Embryonic facial prominence (tissue), 1 donor: ENCODE measurements at regions not wholly inside any gene's neighbourhood (a gene's known extent, or its start where the extent isn't known, plus 50 kb on each side); places are given as distances from the start of the nearest gene placed in this dataset.
"Not testable (repeated sequence)": the region's sequence is repeated elsewhere in the genome, so short reads cannot be mapped to it uniquely, and the experiment has no call there.

Source experiments
- DNase-seq: peaks from one replicate; pipeline ENCODE4 v3.0.0-alpha.2; 2016; ENCODE audit errors: extremely low spot score

DNA sequence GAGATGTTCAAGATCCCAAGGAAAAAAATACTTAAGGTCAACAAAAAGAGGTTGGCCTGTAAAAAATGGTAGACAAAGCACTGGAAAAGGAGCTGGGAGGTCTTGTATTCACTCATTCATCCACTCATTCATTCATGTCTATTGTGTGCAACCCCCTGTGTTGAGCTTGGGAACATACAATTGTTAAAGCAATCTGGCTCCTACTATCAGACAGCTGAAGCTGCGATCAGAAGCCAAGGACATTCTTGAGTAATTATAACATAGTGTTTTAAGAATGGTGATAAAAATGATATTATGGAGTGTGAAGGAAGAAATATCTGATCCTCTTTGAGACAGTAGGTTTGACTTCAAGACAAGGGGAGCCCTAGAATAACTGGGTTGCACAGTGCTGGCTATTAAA, 693.4 kb downstream of the TOX3 start:
- DNase-seq, result no peak

DNA sequence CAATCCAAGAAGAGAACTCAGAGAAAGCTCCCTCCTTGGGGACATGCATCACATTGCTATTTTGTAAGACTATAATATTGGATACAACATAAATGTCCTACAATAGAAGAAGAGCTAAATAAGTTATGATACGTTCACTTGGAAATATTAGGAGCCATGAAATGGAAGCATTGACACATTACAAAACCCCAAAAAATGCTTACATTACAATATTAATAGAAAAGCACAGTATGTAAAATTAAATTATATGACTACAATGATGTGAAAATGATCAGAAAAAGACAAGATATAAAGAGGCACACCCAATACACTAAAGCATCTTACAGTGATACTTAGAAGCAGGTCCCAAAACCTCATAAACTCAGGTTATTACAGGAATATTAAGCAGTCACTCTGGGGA, 694.1 kb downstream of the TOX3 start:
- DNase-seq, result no peak

DNA sequence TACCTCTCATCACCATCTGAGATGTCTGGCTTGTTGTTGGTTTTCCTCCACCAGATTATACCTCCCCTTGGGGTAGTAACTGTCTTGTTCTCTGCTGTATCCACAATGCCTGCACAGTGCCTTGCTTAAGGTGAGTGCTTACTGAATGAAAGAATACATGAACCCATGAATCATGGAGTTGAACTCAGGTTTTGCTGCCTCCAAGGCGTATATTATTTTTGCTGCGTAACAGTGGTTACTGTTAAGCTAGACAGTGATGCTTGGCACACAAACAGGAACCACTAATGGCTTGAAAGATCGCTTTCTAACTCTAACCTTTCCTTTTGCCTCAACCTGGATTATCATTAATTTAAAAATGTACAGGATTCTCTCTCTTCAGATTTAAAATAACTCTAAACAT, 695.8 kb downstream of the TOX3 start:
- DNase-seq, result no peak

DNA sequence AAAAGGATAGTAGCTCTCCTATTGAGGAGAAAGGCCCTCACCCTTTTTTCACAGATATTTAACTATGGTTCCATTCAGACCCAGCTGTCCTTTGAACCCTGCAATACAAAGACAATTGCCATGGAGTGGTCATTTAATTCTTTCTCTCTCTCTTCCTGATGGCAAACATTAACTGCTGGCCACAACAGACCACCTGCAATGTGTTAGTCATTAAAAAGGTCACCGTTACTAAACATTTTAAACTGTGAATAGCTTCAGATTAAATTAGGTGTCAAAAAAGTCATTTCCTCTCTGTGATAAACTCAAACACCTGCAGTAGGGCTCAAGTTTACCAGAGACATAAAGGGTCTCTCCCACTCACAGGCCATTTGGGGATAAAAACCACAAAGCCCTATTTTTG, 697.2 kb downstream of the TOX3 start:
- DNase-seq, result no peak

DNA sequence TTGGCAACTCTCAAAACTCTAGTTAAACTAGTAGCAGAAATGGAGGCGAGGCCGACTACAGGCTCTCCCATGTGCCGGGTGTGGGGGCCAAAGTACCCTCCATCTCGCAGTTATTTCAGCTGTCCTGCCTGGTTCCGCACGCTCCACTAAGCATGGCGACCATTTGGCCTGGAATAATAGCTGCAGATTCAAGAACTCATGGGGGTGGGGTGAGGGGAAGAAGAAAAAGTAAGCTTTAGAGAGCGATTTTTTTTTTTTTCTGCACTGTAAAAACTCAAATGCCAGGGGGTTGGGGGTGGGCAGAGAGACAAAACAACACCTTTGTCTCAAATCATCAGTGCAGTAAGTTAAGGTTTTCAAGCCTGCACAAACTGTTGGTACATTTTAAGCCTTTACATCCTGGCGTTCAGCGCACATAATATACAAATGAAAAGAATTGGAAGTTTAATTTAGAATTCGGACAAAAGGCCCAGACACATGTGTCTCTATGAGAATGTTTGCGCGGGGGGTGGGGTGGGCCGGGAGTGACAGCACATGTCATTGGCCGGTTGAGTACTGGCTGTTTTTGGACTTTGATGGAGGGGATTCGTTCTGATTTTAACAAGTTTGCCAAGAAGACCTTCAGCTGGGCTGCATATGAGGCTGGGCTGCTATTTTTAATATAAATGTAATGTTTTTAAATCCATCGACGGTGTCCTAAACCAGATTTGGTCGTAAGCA, 694.7 kb upstream of the SALL1 start:
- DNase-seq, result no peak

DNA sequence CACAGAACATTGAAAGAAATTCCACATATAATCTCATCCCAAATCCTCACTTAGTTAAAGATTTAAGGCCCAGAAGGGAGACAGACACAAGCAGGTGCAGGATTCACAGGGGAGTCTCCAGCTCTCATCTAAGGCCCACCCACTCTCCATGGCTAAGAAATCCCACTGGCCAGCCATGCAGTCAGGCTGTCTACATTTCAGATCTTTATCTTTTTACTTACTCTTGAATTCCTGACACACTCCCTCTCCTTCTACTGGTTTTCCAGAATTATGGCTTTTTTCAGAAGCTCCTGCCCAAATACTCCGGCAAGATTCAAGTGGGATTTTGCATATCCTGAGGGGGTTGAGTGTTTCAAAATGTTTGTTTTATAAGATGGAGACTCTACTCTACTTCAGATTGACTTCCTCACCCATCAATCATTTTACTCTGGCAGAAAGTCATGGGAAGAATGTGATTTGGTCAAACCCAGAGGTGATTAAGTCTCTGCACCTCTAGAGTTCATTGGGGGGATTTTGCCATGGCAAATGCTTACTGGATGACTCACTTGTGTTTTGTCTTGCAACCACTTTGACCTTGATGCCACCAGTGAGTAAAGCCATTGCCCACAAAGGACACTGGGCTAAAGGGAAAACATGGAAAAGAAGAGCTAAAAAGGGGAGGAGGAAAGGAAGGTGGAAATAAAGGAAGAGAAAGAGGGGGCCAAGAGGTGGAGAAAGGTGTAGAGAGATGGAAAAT, 688.8 kb upstream of the SALL1 start:
- DNase-seq, result no peak

DNA sequence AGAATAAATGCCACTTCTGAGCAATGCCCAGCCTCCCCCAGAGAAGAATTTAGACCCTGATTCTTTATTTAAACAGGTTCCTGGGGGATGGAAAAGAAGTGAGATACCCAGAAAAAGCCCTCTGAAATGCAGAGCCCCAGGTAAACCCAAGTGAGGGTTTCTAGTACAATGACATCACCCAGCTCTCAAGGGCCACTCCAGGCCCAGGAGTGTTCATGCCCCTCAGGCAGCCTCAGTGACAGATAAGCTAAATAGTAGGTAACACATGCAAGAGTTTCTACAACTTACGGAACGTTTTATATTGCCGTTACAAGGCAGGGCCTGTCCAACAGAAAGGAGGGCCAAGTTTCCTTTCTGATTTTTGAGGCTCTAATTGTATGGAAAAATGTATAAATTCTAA, 683.7 kb upstream of the SALL1 start:
- DNase-seq, result no peak

DNA sequence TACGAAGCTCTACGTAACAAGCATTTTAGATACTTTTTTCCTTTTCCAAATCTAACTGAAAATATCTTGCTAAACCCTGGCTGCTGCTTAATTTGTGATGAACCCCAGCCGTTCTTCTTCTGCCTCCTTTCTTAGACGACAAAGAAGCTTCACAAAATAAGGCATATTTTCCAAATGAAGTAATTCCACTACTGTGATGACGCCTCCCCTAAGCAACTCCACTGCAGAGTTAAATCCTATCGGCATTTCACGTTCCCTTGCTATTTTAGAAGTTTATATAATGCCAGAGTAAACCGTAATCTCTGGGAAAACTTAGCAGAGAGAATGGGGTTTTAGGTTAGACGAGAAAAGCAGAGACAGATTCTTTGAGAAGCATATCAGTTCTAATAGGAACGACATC, 683.1 kb upstream of the SALL1 start:
- DNase-seq, result no peak

DNA sequence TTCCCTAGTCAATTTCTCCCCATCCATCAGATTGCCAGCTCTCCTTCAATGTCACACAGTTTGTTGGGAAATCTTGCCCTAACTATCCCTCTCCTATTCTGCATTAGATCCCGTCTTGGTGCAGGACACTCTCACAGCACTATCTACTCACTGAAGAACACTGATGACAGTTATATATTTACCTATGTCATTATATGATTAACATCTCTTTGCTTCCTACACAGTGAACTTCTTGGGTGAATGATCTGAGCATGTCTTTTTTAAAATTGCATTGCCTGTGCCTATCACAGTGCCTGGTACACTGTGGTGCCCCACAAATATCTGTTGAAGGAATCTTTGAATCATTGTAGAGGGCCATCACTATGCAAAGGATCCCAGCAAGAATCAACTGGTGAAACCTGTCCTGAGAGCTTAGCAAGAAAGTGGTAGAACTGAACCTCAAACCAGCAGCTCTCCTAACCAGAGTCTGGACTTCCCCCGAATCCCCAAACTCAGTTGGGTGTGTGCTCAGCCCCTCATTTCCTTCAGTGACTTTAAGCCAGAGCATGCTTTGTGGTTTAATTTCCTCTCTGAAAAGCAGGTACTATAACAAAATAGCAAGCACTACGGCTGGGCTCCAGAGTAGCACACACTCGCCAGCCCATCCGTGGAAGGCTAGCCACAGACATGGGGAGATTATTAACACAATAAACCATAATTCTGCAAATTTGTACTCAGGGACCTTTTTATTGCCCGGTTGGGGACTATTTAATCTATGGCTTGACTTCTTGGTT, 680.7 kb upstream of the SALL1 start:
- DNase-seq, result no peak

DNA sequence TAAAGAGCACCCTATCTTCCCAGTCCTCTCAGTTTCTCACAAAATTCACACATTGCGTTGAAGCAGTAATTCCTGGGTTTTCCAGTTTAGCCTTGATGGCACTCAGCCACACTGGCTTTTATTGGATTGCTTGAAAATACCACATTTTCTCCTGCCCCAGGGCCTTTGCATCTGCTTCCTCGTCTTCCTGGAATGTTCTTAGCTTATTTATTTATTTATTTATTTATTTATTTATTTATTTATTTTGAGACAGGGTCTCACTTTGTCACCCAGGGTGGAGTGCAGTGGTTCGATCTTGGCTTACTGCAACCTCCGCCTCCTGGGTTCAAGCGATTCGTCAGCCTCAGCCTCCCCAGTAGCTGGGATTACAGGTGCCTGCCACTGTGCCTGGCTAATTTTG, 680.0 kb upstream of the SALL1 start:
- not testable (repeated sequence) for DNase-seq

DNA sequence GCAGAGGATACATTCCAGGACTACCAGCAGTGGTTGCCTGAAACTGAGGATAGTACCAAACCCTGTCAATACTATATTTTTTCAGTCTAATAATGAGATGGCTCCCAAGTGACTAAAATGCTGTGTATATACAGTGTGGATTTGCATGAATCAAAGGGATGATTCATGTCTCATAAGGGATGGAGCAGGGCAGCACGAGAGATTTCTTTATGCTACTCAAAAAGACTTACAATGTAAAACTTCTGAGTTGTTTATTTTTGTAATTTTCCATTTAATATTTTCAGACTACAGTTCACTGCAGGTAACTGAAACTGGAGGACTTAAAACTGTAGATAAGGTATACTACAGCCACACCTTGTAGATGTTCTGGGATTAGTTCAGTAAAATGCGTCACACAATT, 674.7 kb upstream of the SALL1 start:
- no peak for DNase-seq

DNA sequence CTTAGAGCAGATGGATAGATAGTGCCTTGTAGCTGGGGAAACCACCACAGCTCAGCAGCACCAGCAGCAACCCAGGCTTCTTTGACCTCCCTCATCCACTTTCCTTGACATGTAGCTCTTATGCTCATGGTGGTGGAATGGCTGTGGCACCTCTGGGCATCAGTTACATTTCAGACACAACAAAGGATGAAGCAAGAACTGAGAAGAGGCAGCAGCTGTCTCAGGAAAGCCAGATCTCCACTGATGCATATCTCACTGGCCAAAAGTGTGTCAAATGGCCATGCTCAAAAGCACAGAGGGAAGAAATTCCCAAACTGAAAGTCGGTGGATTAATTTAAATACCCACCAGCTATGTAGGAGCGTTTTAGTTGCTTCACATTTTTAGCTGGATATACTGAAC, 671.4 kb upstream of the SALL1 start:
- DNase-seq, result no peak

DNA sequence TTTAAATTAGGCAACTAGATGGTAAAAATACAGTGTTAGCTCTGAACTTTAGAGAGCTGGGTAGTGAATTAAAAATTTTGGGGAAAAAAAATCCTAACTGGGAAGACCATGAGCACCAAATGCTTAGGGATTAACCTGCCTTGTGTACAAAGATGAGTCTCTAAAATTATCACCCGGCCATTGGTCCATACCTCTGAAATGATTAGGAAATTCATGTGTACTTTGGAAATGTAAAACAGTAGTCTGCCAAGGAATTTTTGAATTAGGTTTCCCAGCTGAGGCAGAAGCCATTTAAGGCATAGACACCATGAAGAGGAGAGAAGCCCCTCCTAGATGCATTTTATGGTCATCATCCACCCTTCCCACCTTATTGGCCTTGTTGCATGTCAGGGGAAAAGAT, 670.5 kb upstream of the SALL1 start:
- DNase-seq, result no peak

DNA sequence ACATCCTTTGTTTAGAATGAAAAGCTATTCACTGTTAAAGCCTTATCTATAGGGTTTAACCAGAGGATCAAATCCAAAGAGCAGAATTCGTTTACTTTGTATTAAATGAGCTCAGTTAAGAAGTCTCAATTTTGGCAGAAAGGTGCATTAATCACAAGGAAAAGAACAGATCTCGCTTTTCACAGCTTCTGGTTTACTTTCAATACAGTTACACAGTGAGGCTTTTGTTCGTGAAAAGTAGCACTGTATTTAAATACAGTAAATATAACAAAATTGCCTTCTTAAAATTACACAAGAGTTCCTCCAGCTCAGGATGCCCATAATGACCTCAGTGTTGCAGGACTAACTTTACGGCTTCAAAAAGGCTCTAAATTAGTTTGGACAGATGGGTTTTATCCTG, 669.1 kb upstream of the SALL1 start:
- no peak for DNase-seq

DNA sequence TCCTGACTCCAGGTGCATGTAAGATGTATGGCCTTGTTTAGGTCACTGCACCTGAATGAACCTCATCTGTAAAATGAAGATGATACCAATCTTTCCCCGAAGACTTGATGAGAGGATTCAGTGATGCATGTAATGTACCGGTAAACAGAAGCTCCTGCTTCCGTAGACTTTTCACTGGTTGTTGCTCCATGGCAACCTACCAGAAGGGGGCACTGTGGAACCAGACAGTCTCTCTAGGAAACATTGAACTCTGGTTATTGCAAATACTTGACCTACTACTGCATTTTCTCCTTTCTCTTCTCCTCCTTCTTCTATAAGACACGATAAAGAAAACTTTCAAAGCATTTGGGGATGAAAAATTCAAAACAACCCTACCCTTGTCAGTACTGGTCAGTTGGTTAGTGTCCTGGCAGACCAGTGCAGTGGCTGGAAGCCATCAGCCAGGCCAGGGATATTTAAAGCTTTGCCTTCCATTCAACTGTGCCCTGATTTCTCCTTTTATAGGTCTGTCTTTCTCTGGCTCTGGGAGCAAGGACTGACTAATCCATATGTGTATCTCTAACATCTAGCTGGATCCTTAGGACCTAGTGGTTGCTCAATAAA, 667.4 kb upstream of the SALL1 start:
- no peak for DNase-seq

DNA sequence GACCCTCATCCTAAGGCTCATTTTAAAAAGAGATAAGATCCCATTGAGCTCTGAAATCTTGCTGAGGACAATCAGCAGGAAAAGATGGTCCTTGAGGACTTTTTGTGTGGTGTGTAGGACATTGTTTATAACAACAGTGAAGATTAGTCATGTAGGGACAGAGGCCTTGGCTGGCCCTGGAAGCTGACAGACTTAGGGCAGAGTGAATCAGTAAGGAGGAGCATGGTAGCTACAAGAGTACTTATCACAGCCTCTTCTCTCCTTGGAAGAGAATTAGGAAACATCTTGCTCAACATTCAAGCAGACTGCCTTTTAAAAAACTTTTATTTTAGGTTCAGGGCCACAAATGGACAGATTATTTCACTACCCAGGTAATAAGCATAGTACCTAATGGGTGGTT, 665.9 kb upstream of the SALL1 start:
- no peak for DNase-seq

DNA sequence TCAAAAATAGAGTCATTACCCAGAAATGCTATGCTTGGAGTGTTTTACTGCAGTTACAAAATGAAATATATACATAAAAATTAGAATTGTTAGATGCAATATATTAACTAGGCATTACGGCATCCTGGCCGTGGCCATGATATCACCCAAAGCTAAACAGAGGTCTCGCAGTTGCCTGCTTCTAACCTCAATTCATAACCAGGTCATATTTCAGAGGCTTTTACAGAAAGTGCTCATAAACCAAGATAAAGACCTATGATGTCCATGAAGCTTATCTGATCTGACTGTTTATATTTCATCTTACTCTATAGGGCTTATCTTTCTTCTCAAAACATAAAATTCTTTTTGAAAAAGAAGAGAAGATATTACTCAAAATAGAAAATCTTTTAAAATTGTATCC, 664.5 kb upstream of the SALL1 start:
- no peak for DNase-seq

DNA sequence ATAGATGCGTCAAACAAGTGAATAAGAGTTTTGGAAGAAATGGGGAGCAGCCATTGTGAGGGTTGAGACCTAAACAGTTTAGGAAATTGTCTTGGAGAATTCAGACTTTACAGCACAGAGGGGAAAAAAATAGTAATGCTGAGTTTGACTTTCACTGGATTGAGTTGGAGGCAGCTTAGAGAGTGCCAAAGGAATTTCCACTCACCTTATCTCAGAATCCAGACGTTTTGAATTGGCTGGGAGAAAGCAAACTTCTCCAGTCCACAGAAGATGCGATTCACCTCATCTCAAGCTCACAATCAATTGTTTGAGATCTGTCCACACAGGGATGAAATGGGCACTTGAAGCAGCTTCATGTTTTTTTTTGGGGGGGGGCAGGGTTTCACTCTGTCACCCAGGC, 663.5 kb upstream of the SALL1 start:
- no peak for DNase-seq

DNA sequence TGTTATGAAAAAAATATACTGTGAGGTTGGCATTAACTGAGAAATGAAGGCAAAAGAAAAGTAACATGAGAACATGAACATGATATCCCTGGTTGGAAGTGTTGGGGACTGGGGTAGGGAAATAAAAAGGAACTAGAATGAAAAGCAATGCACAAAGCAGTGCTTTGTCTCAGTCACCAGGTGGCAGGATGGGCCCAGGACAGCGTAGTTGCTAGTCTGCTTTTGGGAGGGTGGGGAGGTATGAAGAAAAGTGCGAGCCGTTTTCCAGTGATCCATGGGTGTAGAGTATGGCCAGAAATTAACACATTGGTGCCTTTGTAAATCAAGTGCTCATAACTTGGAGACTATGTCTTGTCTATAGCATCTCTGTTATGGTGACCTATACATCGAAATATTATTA, 662.5 kb upstream of the SALL1 start:
- no peak for DNase-seq

DNA sequence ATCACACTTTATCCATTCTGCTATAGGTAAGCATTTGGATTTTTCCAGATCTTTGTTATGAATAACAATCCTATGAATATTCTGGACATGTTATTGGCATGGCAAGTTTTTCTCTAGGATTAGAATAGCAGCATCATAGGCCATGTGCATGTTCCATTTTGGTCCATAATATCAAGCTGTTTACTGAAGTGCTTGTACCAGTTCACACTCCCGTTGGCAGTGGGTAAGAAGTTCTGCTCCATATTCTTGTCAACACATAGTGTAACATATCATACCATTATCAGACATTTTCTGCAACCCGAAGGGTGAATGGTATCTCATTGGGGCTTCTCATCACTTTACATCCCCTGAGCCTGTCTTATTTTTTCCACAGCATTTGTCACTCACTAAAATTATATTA, 661.9 kb upstream of the SALL1 start:
- DNase-seq, result no peak

DNA sequence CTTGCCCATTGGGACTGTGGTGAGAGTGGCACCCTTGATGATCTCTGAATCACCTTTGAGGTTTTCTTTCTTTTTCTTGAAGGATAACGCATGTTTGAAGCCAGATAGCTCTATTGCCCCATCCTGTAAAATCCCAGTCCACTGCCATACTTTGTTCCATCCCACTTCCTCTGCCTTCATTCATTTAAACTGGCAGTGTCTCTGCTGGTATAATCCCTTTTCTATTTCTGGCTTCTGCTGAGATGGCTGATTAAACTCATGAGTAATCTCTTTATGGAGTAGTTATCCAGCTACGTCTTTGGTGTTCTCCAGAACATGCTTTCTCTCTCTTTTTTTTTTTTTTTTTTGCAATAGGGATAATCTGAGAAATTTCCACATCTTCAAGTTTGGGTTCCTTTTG, 656.5 kb upstream of the SALL1 start:
- DNase-seq, result no peak

DNA sequence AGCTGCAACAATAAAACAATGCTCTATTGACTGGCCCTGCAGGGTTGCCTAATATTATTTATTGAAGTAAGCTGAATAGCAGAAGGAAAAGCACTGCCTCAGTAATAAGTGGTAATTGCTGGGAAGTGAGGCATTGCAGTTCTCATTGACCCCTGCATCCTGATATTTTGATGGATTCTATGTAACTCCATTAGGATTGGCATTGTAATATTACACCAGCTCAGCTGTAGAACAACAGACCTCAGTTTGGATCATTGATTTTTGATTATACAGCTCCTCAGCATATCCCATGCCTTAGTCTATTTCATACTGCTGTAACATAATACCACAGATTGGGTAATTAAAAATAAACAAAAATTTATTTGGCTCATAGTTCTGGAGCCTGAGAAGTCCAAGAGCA, 650.6 kb upstream of the SALL1 start:
- no peak for DNase-seq
